RWPE2 (cell line): ENCODE measurements at regions not wholly inside any gene's neighbourhood (a gene's known extent, or its start where the extent isn't known, plus 50 kb on each side); places are given as distances from the start of the nearest gene placed in this dataset.
"Not testable (repeated sequence)": the region's sequence is repeated elsewhere in the genome, so short reads cannot be mapped to it uniquely, and the experiment has no call there.

Source experiments
- ATAC-seq: fragments of 200-7000 bp; cut with Tn5 transposase; 3 replicates; pipeline ENCODE4 v1.9.1; 2021; ENCODE audit warnings: low read depth
- DNase-seq: peaks from one replicate; pipeline ENCODE4 v3.0.0-alpha.2; 2020; ENCODE audit warnings: low spot score
- H3K27ac ChIP-seq: fragments of 450-650 bp; 2 replicates; pipeline ENCODE4 v1.5.1; 2017; ENCODE audit warnings: mild to moderate bottlenecking; ENCODE audit not compliant: poor library complexity, severe bottlenecking
- H3K27me3 ChIP-seq: fragments of 250-450 bp; sonication (Bioruptor Pico); 2 replicates; pipeline ENCODE4 v1.5.1; 2021; ENCODE audit warnings: mild to moderate bottlenecking, moderate library complexity; ENCODE audit not compliant: insufficient read depth, poor library complexity, severe bottlenecking
- H3K36me3 ChIP-seq: fragments of 250-450 bp; sonication (Bioruptor Pico); 2 replicates; pipeline ENCODE4 v1.5.1; 2020; ENCODE audit warnings: low read depth, mild to moderate bottlenecking, moderate library complexity
- H3K4me1 ChIP-seq: fragments of 250-450 bp; sonication (Bioruptor Pico); 2 replicates; pipeline ENCODE4 v1.5.1; 2021; ENCODE audit warnings: mild to moderate bottlenecking, moderate library complexity; ENCODE audit not compliant: insufficient read depth, poor library complexity, severe bottlenecking
- H3K4me3 ChIP-seq: fragments of 250-450 bp; sonication (Bioruptor Pico); 2 replicates; pipeline ENCODE4 v1.5.1; 2021; ENCODE audit warnings: mild to moderate bottlenecking, moderate library complexity; ENCODE audit not compliant: severe bottlenecking
- H3K9me3 ChIP-seq: fragments of 250-450 bp; sonication (Bioruptor Pico); 2 replicates; pipeline ENCODE4 v1.5.1; 2021; ENCODE audit warnings: mild to moderate bottlenecking, moderate library complexity; ENCODE audit not compliant: severe bottlenecking
- TF ChIP-seq, protein P1 (sequence below): fragments of 450-650 bp; IDR thresholded peaks from one replicate; pipeline ENCODE4 v1.5.1; 2017; ENCODE audit warnings: mild to moderate bottlenecking, moderate library complexity; ENCODE audit not compliant: poor library complexity, severe bottlenecking

DNA sequence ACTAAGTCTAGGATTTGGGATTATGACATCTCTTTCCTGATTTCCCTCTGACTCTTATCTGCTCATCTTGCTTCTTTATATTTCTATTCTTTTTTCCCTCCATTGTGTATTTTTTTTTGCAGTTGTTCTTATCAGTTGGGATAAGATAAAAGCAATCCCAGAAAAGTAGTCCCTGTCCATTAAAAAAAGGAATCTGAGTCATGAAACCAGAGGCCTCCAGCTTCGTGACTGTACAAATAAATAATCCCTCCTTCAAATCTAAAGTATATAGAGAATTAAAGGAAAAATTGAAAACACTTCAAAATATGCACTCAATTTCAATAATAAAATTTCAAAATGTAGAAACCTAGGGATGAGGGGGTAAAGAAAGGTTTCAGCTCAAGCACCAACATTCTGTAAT, 317.8 kb upstream of the NT5E start:
- TF ChIP-seq, protein P1, sequence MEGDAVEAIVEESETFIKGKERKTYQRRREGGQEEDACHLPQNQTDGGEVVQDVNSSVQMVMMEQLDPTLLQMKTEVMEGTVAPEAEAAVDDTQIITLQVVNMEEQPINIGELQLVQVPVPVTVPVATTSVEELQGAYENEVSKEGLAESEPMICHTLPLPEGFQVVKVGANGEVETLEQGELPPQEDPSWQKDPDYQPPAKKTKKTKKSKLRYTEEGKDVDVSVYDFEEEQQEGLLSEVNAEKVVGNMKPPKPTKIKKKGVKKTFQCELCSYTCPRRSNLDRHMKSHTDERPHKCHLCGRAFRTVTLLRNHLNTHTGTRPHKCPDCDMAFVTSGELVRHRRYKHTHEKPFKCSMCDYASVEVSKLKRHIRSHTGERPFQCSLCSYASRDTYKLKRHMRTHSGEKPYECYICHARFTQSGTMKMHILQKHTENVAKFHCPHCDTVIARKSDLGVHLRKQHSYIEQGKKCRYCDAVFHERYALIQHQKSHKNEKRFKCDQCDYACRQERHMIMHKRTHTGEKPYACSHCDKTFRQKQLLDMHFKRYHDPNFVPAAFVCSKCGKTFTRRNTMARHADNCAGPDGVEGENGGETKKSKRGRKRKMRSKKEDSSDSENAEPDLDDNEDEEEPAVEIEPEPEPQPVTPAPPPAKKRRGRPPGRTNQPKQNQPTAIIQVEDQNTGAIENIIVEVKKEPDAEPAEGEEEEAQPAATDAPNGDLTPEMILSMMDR = no peak
- Histone ChIP-seq H3K36me3 (no peaks in the 10 kb centered on the region), H3K27me3 (no peaks in the 10 kb centered on the region), H3K9me3 (no peaks in the 10 kb centered on the region), H3K4me3 (no peak overlapping the region), H3K27ac (no peak overlapping the region), H3K4me1 (no peaks in the 10 kb centered on the region)
- DNase-seq (no peak), ATAC-seq (no peak)

DNA sequence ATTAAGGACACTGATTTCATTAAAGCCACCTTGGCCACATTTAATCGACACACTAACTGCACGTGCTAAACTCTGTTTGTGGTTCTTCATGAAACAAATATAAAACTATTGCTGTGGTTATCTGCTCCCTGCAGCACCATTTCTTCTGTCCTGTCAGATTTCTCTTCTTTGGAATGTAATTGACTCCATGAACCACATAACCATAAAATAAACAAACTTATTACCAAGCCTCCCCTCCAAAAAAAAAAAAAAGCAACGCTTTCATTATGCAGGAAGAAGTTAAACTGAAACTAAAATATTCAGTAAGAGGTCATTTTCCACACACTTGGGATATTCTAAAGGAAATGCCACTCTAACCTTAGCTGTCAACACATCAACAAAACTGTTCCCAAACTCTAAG, 319.1 kb upstream of the NT5E start:
- TF ChIP-seq, protein P1 = no peak
- Histone ChIP-seq H3K9me3 (no peaks in the 10 kb centered on the region), H3K27ac (no peak overlapping the region), H3K4me3 (no peak overlapping the region), H3K36me3 (no peaks in the 10 kb centered on the region), H3K27me3 (no peaks in the 10 kb centered on the region), H3K4me1 (no peaks in the 10 kb centered on the region)
- DNase-seq = no peak
- ATAC-seq = no peak

DNA sequence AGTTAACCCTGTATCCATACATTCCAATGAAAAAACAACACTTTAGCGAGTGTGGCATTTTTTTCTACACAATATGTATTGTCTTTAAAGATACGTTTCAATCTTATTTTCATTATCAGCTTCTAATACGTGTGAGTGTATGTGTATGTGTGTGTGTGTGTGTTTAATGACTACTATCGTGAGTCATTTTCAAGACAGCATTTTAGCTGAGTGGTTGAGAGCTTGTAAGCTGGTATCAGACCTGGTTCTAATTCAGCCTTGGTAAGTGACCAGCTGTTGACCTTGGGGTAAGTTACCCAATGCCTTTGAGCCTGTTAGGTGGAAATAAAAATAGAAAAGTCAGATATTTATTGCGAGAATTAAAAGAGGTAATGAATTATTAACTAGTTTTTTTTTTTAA, 320.0 kb upstream of the NT5E start:
- ATAC-seq = no peak
- Histone ChIP-seq H3K27me3 (no peaks in the 10 kb centered on the region), H3K4me1 (peaks cover 7% of the 10 kb centered on the region), H3K36me3 (no peaks in the 10 kb centered on the region), H3K27ac (no peak overlapping the region), H3K4me3 (no peak overlapping the region), H3K9me3 (no peaks in the 10 kb centered on the region)
- no peak for DNase-seq
- TF ChIP-seq, protein P1 = no peak

DNA sequence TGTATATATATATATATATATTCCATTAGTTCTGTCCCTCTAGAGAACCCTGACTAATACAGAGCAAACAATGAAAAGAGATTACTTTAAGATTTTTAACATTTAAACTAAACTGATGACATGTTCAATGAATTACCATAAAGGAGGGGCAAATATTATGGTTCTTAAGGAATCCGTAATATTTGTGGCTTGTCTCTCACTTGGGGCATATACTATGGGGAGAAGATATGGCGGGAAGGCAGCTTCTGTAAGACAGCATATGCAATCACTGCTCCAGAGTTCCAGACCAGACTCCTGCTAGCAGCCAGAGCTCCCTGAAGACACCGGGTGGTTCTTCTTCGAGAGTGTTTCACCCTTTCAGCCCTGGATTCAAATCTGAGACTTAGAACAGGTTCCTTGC, 321.1 kb upstream of the NT5E start:
- H3K27me3 ChIP-seq = no peaks in the 10 kb centered on the region
- no peak for DNase-seq
- H3K9me3 ChIP-seq = no peaks in the 10 kb centered on the region
- H3K27ac ChIP-seq = no peak overlapping the region
- TF ChIP-seq, protein P1 = no peak
- H3K4me1 ChIP-seq = peaks cover 9% of the 10 kb centered on the region
- no peaks in the 10 kb centered on the region for H3K36me3 ChIP-seq
- H3K4me3 ChIP-seq = no peak overlapping the region
- ATAC-seq = no peak

DNA sequence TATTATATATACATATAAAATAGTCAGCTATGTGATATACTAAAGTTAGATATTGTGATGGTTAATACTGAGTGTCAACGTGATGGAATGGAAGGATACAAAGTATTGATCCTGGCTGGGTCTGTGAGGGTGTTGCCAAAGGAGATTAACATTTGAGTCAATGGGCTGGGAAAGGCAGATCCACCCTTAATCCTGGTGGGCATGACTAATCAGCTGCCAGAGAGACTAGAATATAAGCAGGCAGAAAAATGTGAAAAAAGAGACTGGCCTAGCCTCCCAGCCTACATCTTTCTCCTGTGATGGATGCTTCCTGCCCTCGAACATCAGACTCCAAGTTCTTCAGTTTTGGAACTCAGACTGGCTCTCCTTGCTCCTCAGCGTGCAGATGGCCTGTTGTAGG, 321.6 kb upstream of the NT5E start:
- not testable (repeated sequence) for H3K9me3 ChIP-seq, H3K27ac ChIP-seq, H3K27me3 ChIP-seq, H3K36me3 ChIP-seq, ATAC-seq, DNase-seq, H3K4me1 ChIP-seq, H3K4me3 ChIP-seq
